ENCODE measurements at regions not wholly inside any gene's neighbourhood (a gene's known extent, or its start where the extent isn't known, plus 50 kb on each side); places are given as distances from the start of the nearest gene placed in this dataset.

- TF ChIP-seq ZNF396 (CRISPR knock-in tag; IDR thresholded peaks at IDR 0.05; ENCODE audit: borderline replicate concordance) (no peak), MXD4 (CRISPR knock-in tag; IDR thresholded peaks at IDR 0.05; ENCODE audit: borderline replicate concordance) (no peak), AR (CRISPR knock-in tag; IDR thresholded peaks at IDR 0.05) (no peak), ZNF281 (CRISPR knock-in tag; IDR thresholded peaks at IDR 0.05) (no peak), NR3C1 (CRISPR knock-in tag; conservative IDR thresholded peaks at IDR 0.05; ENCODE audit: low read depth) (no peak)
- TF ChIP-seq, protein P1, sequence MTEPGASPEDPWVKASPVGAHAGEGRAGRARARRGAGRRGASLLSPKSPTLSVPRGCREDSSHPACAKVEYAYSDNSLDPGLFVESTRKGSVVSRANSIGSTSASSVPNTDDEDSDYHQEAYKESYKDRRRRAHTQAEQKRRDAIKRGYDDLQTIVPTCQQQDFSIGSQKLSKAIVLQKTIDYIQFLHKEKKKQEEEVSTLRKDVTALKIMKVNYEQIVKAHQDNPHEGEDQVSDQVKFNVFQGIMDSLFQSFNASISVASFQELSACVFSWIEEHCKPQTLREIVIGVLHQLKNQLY (CRISPR knock-in tag; IDR thresholded peaks at IDR 0.05) = no peak
- TF ChIP-seq, protein P2, sequence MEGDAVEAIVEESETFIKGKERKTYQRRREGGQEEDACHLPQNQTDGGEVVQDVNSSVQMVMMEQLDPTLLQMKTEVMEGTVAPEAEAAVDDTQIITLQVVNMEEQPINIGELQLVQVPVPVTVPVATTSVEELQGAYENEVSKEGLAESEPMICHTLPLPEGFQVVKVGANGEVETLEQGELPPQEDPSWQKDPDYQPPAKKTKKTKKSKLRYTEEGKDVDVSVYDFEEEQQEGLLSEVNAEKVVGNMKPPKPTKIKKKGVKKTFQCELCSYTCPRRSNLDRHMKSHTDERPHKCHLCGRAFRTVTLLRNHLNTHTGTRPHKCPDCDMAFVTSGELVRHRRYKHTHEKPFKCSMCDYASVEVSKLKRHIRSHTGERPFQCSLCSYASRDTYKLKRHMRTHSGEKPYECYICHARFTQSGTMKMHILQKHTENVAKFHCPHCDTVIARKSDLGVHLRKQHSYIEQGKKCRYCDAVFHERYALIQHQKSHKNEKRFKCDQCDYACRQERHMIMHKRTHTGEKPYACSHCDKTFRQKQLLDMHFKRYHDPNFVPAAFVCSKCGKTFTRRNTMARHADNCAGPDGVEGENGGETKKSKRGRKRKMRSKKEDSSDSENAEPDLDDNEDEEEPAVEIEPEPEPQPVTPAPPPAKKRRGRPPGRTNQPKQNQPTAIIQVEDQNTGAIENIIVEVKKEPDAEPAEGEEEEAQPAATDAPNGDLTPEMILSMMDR (IDR thresholded peaks at IDR 0.05) = no peak
- TF ChIP-seq, protein P3, sequence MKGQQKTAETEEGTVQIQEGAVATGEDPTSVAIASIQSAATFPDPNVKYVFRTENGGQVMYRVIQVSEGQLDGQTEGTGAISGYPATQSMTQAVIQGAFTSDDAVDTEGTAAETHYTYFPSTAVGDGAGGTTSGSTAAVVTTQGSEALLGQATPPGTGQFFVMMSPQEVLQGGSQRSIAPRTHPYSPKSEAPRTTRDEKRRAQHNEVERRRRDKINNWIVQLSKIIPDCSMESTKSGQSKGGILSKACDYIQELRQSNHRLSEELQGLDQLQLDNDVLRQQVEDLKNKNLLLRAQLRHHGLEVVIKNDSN (CRISPR knock-in tag; IDR thresholded peaks at IDR 0.05) = no peak
- TF ChIP-seq, protein P4, sequence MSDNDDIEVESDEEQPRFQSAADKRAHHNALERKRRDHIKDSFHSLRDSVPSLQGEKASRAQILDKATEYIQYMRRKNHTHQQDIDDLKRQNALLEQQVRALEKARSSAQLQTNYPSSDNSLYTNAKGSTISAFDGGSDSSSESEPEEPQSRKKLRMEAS (CRISPR knock-in tag; IDR thresholded peaks at IDR 0.05) = no peak
Observed at GRCh38 chr10:94238006-94238617, 124.6 kb downstream of the NOC3L start.

Measured in WTC11 (cell line).